HepG2 (cell line): ENCODE measurements at regions not wholly inside any gene's neighbourhood (a gene's known extent, or its start where the extent isn't known, plus 50 kb on each side); places are given as distances from the start of the nearest gene placed in this dataset.

Experiments
- ATAC-seq: fragments of 200-7000 bp; cut with Tn5 transposase; 3 replicates; pipeline ENCODE4 v1.9.1; 2020; ENCODE audit warnings: mild to moderate bottlenecking, moderate library complexity
- BruUV-seq: library from RNA; stranded (reverse); fragments of 400-500 nt; replicated peaks from 2 replicates; lab custom pipeline; 2021; lab: Mats Ljungman, UMichigan
- CTCF ChIA-PET: fragments of 300-600 bp; formaldehyde crosslinking; extraction: SDS; loops from one replicate; lab custom pipeline; 2021; ENCODE audit warnings: low total read pairs, inconsistent platforms, low intra/inter-chr PET ratio; lab: Yijun Ruan, JAX
- POLR2A ChIA-PET: fragments of 350-600 bp; sonication (Branson Sonifier 250); formaldehyde crosslinking; loops from one replicate; lab custom pipeline; 2020; ENCODE audit warnings: antibody characterized with exemption, inconsistent platforms; lab: Yijun Ruan, JAX
- DNase-seq: peaks from one replicate; pipeline ENCODE4 v3.0.0-alpha.2; 2015; ENCODE audit warnings: low spot score
- FAIRE-seq: peaks from 3 replicates; lab custom pipeline; 2011; peaks lifted over from hg19 to GRCh38; lab: Jason Lieb, UNC
- H2AFZ ChIP-seq: one replicate; pipeline ENCODE4 v1.6.1; 2011; ENCODE audit warnings: low read length, inconsistent platforms
- H3K27ac ChIP-seq: fragments of 300-600 bp; 3 replicates; pipeline ENCODE4 v1.8.0; 2011; ENCODE audit warnings: mixed run types, mild to moderate bottlenecking, mixed read lengths, low read length, inconsistent platforms; ENCODE audit not compliant: insufficient read depth; ENCODE audit errors: extremely low read length
- H3K27me3 ChIP-seq, 2 experiments: fragments of 200-600 bp in 1 of 2; 2 replicates in 1 of 2; 3 replicates in 1 of 2; pipeline versions ENCODE4 v1.6.0 to v1.8.0; 2011; ENCODE audit warnings: low read length in 2 of 2, mild to moderate bottlenecking in 2 of 2, moderate library complexity in 2 of 2, inconsistent platforms in 1 of 2; ENCODE audit not compliant: insufficient read depth in 2 of 2, control insufficient read depth in 1 of 2
- H3K36me3 ChIP-seq, 2 experiments: fragments of 200-600 bp in 1 of 2; replicated peaks in 1 of 2; 2 replicates in 1 of 2; 3 replicates in 1 of 2; pipeline versions ENCODE4 v1.5.1 to v1.8.0; 2011; ENCODE audit warnings: low read length in 2 of 2, inconsistent platforms in 1 of 2; ENCODE audit not compliant: insufficient read depth in 2 of 2, control insufficient read depth in 1 of 2
- H3K4me1 ChIP-seq: 2 replicates; pipeline ENCODE4 v1.5.1; 2012; ENCODE audit warnings: low read length, inconsistent platforms; ENCODE audit not compliant: insufficient read depth
- H3K4me2 ChIP-seq: 2 replicates; pipeline ENCODE4 v1.6.0; 2011; ENCODE audit warnings: low read depth, low read length, inconsistent platforms
- H3K4me3 ChIP-seq, 3 experiments: fragments of 200-600 bp in 1 of 3; sonication (generic), shearing (Covaris generic) in 1 of 3; replicated peaks in 1 of 3; 2 replicates each; pipeline ENCODE4 v1.5.1; 2011 to 2016; ENCODE audit warnings: low read length in 3 of 3, inconsistent platforms in 2 of 3, low read depth in 2 of 3, mild to moderate bottlenecking in 2 of 3, control low read depth in 1 of 3, mixed read lengths in 1 of 3; ENCODE audit not compliant: insufficient read depth in 1 of 3
- H3K79me2 ChIP-seq: one replicate; pipeline ENCODE4 v1.6.1; 2011; ENCODE audit warnings: low read length, inconsistent platforms; ENCODE audit not compliant: insufficient read depth
- H3K9ac ChIP-seq: 2 replicates; pipeline ENCODE4 v1.6.0; 2011; ENCODE audit warnings: mild to moderate bottlenecking, low read depth, low read length, inconsistent platforms; ENCODE audit not compliant: insufficient read depth
- H3K9me3 ChIP-seq: 2 replicates; pipeline ENCODE4 v1.5.1; 2012; ENCODE audit warnings: mild to moderate bottlenecking, low read length
- H4K20me1 ChIP-seq: 2 replicates; pipeline ENCODE4 v1.6.0; 2011; ENCODE audit warnings: inconsistent platforms, mild to moderate bottlenecking, low read length, moderate library complexity; ENCODE audit not compliant: insufficient read depth
- ATF7 ChIP-seq, 2 experiments: fragments of 450-650 bp in 1 of 2; sonication (generic) in 1 of 2; formaldehyde crosslinking in 1 of 2; IDR thresholded peaks; 2 replicates each; pipeline versions ENCODE4 v1.4.0 to v1.6.1; 2016 to 2020; ENCODE audit warnings: antibody characterized with exemption in 1 of 2, mild to moderate bottlenecking in 1 of 2, missing genetic modification reagents in 1 of 2
- CREB1 ChIP-seq, 2 experiments: fragments of 450-650 bp in 1 of 2; IDR thresholded peaks; 2 replicates each; pipeline ENCODE4 v1.6.1; 2016 to 2017; ENCODE audit warnings: control low read depth in 1 of 2, mild to moderate bottlenecking in 1 of 2, missing compliant biosample characterization in 1 of 2, missing genetic modification characterization in 1 of 2
- HOMEZ ChIP-seq: IDR thresholded peaks from 2 replicates; pipeline ENCODE4 v1.6.1; 2016; ENCODE audit warnings: low read depth
- RBM39 ChIP-seq: fragments of 200-400 bp; formaldehyde crosslinking; IDR thresholded peaks from one replicate; pipeline ENCODE4 v1.6.1; 2018; ENCODE audit warnings: antibody characterized with exemption, mild to moderate bottlenecking, low read depth, low read length; ENCODE audit not compliant: poor library complexity, severe bottlenecking
- TRIM24 ChIP-seq: sonication (generic); formaldehyde crosslinking; IDR thresholded peaks from 2 replicates; pipeline ENCODE4 v1.8.0; 2022; ENCODE audit warnings: mild to moderate bottlenecking, missing genetic modification reagents
- ZNF446 ChIP-seq: sonication (generic); formaldehyde crosslinking; IDR thresholded peaks from 2 replicates; pipeline ENCODE4 v1.5.0; 2020; ENCODE audit warnings: mild to moderate bottlenecking, missing genetic modification reagents
- ZNF543 ChIP-seq: sonication (generic); formaldehyde crosslinking; IDR thresholded peaks from 2 replicates; pipeline ENCODE4 v1.4.0; 2020; ENCODE audit warnings: mild to moderate bottlenecking, missing genetic modification reagents
- WGBS: methylation state at CpG from one replicate; pipeline ENCODE4 v1.1.6; 2017; ENCODE audit warnings: low lambda C conversion rate; 5-methylcytosine and 5-hydroxymethylcytosine counted together
- in situ Hi-C: cut with HindIII; loops from 2 replicates; pipeline ENCODE4 v1.10.0; 2017; ENCODE audit warnings: low pct_unique_long_range_greater_than_20kb; ENCODE audit not compliant: extremely low pct_ligation_motif_present
- intact Hi-C: fragments of 100-400 bp; cut with micrococcal nuclease; formaldehyde crosslinking; loops from one replicate; pipeline ENCODE4 v1.10.0; 2022; ENCODE audit not compliant: unreplicated experiment

DNA sequence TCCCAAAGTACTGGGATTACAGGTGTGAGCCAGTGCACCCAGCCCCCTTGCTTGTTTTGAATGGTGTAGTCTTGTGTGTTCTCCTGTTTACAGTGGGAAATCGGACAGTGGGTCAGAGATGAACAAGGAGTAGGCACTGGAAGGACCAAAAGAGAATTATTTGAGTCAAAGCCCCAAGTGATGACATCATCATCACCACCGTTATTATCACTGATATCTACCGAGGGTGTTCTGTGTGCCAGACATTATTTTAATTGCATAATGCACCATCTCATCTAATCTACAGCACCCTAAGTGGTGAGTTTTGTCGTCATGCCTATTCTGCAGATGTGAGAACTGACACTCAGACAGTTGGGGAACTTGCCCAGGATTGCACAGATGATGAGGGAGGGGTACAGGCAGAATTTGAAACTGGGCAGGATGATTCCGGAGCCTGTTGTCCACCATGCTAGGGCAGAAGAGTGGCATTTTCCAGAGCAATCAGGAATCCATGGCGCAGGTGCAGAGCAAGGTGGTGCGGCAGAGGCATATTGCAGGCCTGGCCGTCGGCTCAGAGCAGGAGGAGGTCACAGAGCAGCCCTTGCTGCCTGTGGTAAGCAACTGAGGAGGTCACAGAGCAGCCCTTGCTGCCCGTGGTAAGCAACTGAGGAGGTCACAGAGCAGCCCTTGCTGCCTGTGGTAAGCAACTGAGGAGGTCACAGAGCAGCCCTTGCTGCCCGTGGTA is 137.0 kb upstream of the HDAC4 start:
- CTCF ChIA-PET: no interaction called here
- WGBS: 38% methylated on average over 11 of the region's 11 CpGs
- no peak for FAIRE-seq

DNA sequence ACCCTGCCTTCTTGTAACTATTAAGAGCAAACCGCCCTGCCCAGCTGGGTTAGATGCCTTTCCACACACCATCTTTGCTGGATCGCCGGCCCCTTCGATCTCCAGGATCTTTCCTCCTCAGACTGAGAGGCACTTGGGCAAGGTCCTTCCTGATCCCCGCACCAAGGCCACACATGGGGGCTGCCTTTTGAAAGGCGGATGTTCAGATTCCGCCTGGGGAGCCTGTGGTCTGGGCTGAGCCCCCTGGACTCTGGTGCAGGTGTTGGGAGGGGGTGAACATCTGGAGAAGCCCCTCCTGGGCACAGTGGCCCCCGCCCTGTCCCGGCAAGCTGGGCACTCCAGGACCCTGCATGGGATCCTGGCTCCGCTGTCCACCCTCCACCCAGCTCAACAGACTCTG is 135.4 kb upstream of the HDAC4 start:
- DNase-seq (no peak), ATAC-seq (no peak), FAIRE-seq (no peak)
- CTCF ChIA-PET: no interaction called here
- Histone ChIP-seq H3K4me3 (no peak overlapping the region), H3K4me2 (no peak overlapping the region), H3K9ac (no peak overlapping the region), H4K20me1 (no peaks in the 10 kb centered on the region), H3K27ac (no peak overlapping the region), H2AFZ (no peak overlapping the region), H3K4me1 (no peaks in the 10 kb centered on the region), H3K79me2 (no peaks in the 10 kb centered on the region), H3K36me3 (no peaks in the 10 kb centered on the region), H3K9me3 (no peaks in the 10 kb centered on the region; the same call in 1 of the 2 replicates), H3K27me3 (peaks cover 2 to 55% of the 10 kb centered on the region in 2 experiments)
- in situ Hi-C loops (no loop called here), intact Hi-C loops (no loop called here)
- 39% methylated on average over 10 of the region's 10 CpGs for WGBS
- no peak for TF ChIP-seq RBM39
- POLR2A ChIA-PET: no interaction called here
- BruUV-seq: no TSS peak

More for the DNA sequence above, 137.0 kb upstream of the HDAC4 start:
- POLR2A ChIA-PET: no interaction called here
- Histone ChIP-seq H3K27ac (no peak overlapping the region), H2AFZ (no peak overlapping the region), H3K79me2 (no peaks in the 10 kb centered on the region), H3K4me3 (no peak overlapping the region), H3K36me3 (no peaks in the 10 kb centered on the region), H3K9me3 (no peaks in the 10 kb centered on the region; the same call in 1 of the 2 replicates), H3K27me3 (peaks cover 2 to 51% of the 10 kb centered on the region in 2 experiments), H3K4me2 (no peak overlapping the region), H3K4me1 (no peaks in the 10 kb centered on the region), H3K9ac (no peak overlapping the region), H4K20me1 (no peaks in the 10 kb centered on the region)
- intact Hi-C loops: no loop called here
- ATAC-seq: no peak
- peak; percentile 86 for TF ChIP-seq CREB1 (IDR thresholded peaks at IDR 0.05)
- TF ChIP-seq CREB1 (CRISPR knock-in tag; IDR thresholded peaks at IDR 0.05): no peak
- no peak for TF ChIP-seq ZNF543 (CRISPR knock-in tag)
- no peak for TF ChIP-seq TRIM24 (CRISPR knock-in tag)
- peak; percentile 98 for TF ChIP-seq ATF7 (IDR thresholded peaks at IDR 0.05)
- no peak for TF ChIP-seq ATF7 (CRISPR knock-in tag; IDR thresholded peaks at IDR 0.05)
- no peak for TF ChIP-seq ZNF446 (CRISPR knock-in tag)
- TF ChIP-seq HOMEZ (CRISPR knock-in tag): no peak
- no peak for DNase-seq
- no TSS peak for BruUV-seq
- in situ Hi-C loops: no loop called here
